ENCODE measurements at regions not wholly inside any gene's neighbourhood (a gene's known extent, or its start where the extent isn't known, plus 50 kb on each side); places are given as distances from the start of the nearest gene placed in this dataset.

DNA sequence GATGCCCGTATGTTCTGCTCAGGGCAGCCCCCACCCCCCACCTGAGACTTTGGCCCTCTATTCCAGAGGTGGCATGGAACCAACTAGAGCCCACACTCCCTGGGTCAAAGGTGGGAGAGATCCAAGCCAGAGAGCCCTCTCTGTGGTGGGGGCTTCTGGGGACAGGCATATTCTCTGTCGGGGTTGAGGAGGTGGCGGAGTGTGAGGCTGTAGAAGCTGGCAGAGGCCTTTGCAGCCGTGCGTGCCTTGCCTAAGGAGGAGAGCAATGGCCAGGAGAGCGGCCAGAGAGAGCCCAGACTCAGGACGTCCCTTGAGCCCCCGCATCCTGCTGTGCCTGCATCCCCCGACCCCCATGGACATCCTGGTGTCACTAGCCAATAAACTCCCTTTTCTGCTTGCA lies 79.2 kb upstream of the HPCAL1 start:
- Histone ChIP-seq H3K4me1 (ENCODE audit: insufficient read depth, low read length) (no peaks in the 10 kb centered on the region), H2AK5ac (ENCODE audit: insufficient read length, low read length) (no peak overlapping the region), H3K27ac (ENCODE audit: insufficient read length, low read depth, low read length) (no peak overlapping the region), H3K23ac (ENCODE audit: insufficient read length, low read depth, low read length) (no peak overlapping the region), H3K18ac (ENCODE audit: insufficient read length, low read depth, low read length) (no peak overlapping the region), H3K23me2 (ENCODE audit: insufficient read length, low read depth, low read length, poor library complexity, severe bottlenecking) (no peaks in the 10 kb centered on the region), H3K4ac (ENCODE audit: low read depth, low read length) (no peak overlapping the region), H3K9ac (ENCODE audit: extremely low read depth, insufficient read length, low read length) (no peak overlapping the region), H2BK12ac (ENCODE audit: insufficient read length, low read depth, low read length) (no peak overlapping the region), H2BK20ac (ENCODE audit: low read depth, low read length, poor library complexity, severe bottlenecking) (no peak overlapping the region), H3K79me2 (ENCODE audit: insufficient read depth, low read length) (no peaks in the 10 kb centered on the region), H3K9me3 (ENCODE audit: control insufficient read depth, low read depth, low read length) (no peaks in the 10 kb centered on the region), H4K8ac (replicated peaks; ENCODE audit: insufficient read length, low read depth, low read length) (no peak overlapping the region), H3K14ac (ENCODE audit: insufficient read depth, low read length) (no peak overlapping the region), H2BK5ac (ENCODE audit: insufficient read length, low read length) (no peak overlapping the region), H2BK15ac (ENCODE audit: low read depth, low read length) (no peak overlapping the region), H3T11ph (ENCODE audit: low read length) (no peak overlapping the region), H3K56ac (ENCODE audit: insufficient read length, low read depth, low read length) (no peak overlapping the region), H3K4me2 (ENCODE audit: insufficient read depth, insufficient read length, low read length) (no peak overlapping the region), H2AFZ (ENCODE audit: low read length) (no peak overlapping the region), H2BK120ac (ENCODE audit: low read depth, low read length, poor library complexity, severe bottlenecking) (no peak overlapping the region), H4K5ac (ENCODE audit: insufficient read length, low read depth, low read length) (no peak overlapping the region), H3K79me1 (ENCODE audit: insufficient read depth, low read depth, low read length, poor library complexity, severe bottlenecking) (no peaks in the 10 kb centered on the region), H3K27me3 (ENCODE audit: insufficient read depth, low read length) (no peaks in the 10 kb centered on the region), H4K91ac (ENCODE audit: insufficient read length, low read depth, low read length) (no peak overlapping the region), H4K20me1 (ENCODE audit: control insufficient read depth, insufficient read depth, insufficient read length) (no peaks in the 10 kb centered on the region)
- WGBS (ENCODE audit: extremely low coverage, insufficient read length, low lambda C conversion rate), result no CpG with 5 or more reads among the region's 9 CpGs
- H3K27ac Mint-ChIP-seq, result no peak overlapping the region
- peaks cover 4% of the 10 kb centered on the region for H3K27me3 Mint-ChIP-seq (ENCODE audit: low read depth)
- no peaks in the 10 kb centered on the region; a peak in 1 of 5 replicates for H3K9me3 Mint-ChIP-seq
- peaks cover 14 to 47% of the 10 kb centered on the region in 2 experiments for H3K4me1 Mint-ChIP-seq
- TF ChIP-seq, protein P1, sequence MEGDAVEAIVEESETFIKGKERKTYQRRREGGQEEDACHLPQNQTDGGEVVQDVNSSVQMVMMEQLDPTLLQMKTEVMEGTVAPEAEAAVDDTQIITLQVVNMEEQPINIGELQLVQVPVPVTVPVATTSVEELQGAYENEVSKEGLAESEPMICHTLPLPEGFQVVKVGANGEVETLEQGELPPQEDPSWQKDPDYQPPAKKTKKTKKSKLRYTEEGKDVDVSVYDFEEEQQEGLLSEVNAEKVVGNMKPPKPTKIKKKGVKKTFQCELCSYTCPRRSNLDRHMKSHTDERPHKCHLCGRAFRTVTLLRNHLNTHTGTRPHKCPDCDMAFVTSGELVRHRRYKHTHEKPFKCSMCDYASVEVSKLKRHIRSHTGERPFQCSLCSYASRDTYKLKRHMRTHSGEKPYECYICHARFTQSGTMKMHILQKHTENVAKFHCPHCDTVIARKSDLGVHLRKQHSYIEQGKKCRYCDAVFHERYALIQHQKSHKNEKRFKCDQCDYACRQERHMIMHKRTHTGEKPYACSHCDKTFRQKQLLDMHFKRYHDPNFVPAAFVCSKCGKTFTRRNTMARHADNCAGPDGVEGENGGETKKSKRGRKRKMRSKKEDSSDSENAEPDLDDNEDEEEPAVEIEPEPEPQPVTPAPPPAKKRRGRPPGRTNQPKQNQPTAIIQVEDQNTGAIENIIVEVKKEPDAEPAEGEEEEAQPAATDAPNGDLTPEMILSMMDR (conservative IDR thresholded peaks at IDR 0.05), result no peak
- H3K36me3 Mint-ChIP-seq (ENCODE audit: insufficient read depth in 1 of 3, low read depth in 3 of 3), result no peaks in the 10 kb centered on the region
- no peak overlapping the region for H3K4me3 Mint-ChIP-seq
- DNase-seq, result no peak
